Keratinocyte (primary cell): ENCODE measurements at regions not wholly inside any gene's neighbourhood (a gene's known extent, or its start where the extent isn't known, plus 50 kb on each side); places are given as distances from the start of the nearest gene placed in this dataset.

Experiments used
- DNase-seq: peaks from one replicate; pipeline ENCODE4 v3.0.0-alpha.2; 2011; ENCODE audit warnings: low read depth, missing footprints, low spot score
- FAIRE-seq: peaks from 2 replicates; lab custom pipeline; 2011; peaks lifted over from hg19 to GRCh38; lab: Jason Lieb, UNC
- H2AFZ ChIP-seq: 2 replicates; pipeline ENCODE4 v1.6.0; 2012; ENCODE audit warnings: low read length, control low read depth, inconsistent platforms; ENCODE audit not compliant: control insufficient read depth
- H3K27ac ChIP-seq: 2 replicates; pipeline ENCODE4 v1.5.1; 2011; ENCODE audit warnings: low read length; ENCODE audit not compliant: control insufficient read depth, insufficient read depth
- H3K27me3 ChIP-seq: 3 replicates; pipeline ENCODE4 v1.6.0; 2011; ENCODE audit warnings: low read length; ENCODE audit not compliant: control insufficient read depth, insufficient read depth; ENCODE audit errors: extremely low read depth
- H3K36me3 ChIP-seq, 2 experiments: 2 replicates in 1 of 2; 3 replicates in 1 of 2; pipeline ENCODE4 v1.5.1; 2011; ENCODE audit warnings: low read length in 2 of 2, mild to moderate bottlenecking in 1 of 2; ENCODE audit not compliant: control insufficient read depth in 2 of 2, insufficient read depth in 2 of 2; ENCODE audit errors: extremely low read depth in 1 of 2
- H3K4me1 ChIP-seq: 3 replicates; pipeline ENCODE4 v1.5.1; 2011; ENCODE audit warnings: low read length; ENCODE audit not compliant: control insufficient read depth, insufficient read depth; ENCODE audit errors: extremely low read depth
- H3K4me2 ChIP-seq: 3 replicates; pipeline ENCODE4 v1.6.0; 2011; ENCODE audit warnings: low read depth, low read length; ENCODE audit not compliant: control insufficient read depth, insufficient read depth; ENCODE audit errors: extremely low read depth
- H3K4me3 ChIP-seq, 3 experiments: fragments of 200-600 bp in 1 of 3; sonication (generic) in 1 of 3; 2 replicates in 2 of 3; 3 replicates in 1 of 3; pipeline ENCODE4 v1.5.1; 2011 to 2016; ENCODE audit warnings: low read length in 3 of 3, mild to moderate bottlenecking in 3 of 3, control low read depth in 2 of 3, inconsistent platforms in 1 of 3, low read depth in 1 of 3, mixed read lengths in 1 of 3, mixed run types in 1 of 3, moderate library complexity in 1 of 3; ENCODE audit not compliant: control insufficient read depth in 2 of 3, insufficient read depth in 2 of 3; ENCODE audit errors: extremely low read depth in 1 of 3
- H3K79me2 ChIP-seq: 2 replicates; pipeline ENCODE4 v1.6.0; 2012; ENCODE audit warnings: low read length; ENCODE audit not compliant: control insufficient read depth, insufficient read depth
- H3K9ac ChIP-seq: 3 replicates; pipeline ENCODE4 v1.6.0; 2011; ENCODE audit warnings: low read length; ENCODE audit not compliant: control insufficient read depth, insufficient read depth; ENCODE audit errors: extremely low read depth
- H3K9me1 ChIP-seq: 3 replicates; pipeline ENCODE4 v1.6.0; 2011; ENCODE audit warnings: low read length; ENCODE audit not compliant: control insufficient read depth, insufficient read depth; ENCODE audit errors: extremely low read depth
- H3K9me3 ChIP-seq: 2 replicates; pipeline ENCODE4 v1.5.1; 2012; ENCODE audit warnings: low read depth, low read length; ENCODE audit not compliant: control insufficient read depth
- H4K20me1 ChIP-seq: 3 replicates; pipeline ENCODE4 v1.6.0; 2011; ENCODE audit warnings: low read length; ENCODE audit not compliant: control insufficient read depth, insufficient read depth; ENCODE audit errors: extremely low read depth
- EZH2 ChIP-seq: IDR thresholded peaks from one replicate; pipeline ENCODE4 v1.6.1; 2012; ENCODE audit warnings: inconsistent platforms, mild to moderate bottlenecking, low read length, moderate library complexity
- dilution Hi-C: fragments of 300-500 bp; cut with MboI; formaldehyde crosslinking; loops from one replicate; pipeline ENCODE4 v1.7.0; 2020; ENCODE audit warnings: low sequenced_read_pairs; ENCODE audit not compliant: extremely low pct_ligation_motif_present
- TF ChIP-seq, protein P1 (sequence below), 3 experiments: IDR thresholded peaks in 1 of 3; conservative IDR thresholded peaks in 1 of 3; optimal IDR thresholded peaks in 1 of 3; 2 replicates in 2 of 3; 3 replicates in 1 of 3; pipeline versions ENCODE3 to v1.5.1; 2011; ENCODE audit warnings: low read length in 3 of 3, mild to moderate bottlenecking in 3 of 3, moderate library complexity in 2 of 3, control low read depth in 1 of 3, inconsistent platforms in 1 of 3; ENCODE audit not compliant: insufficient read depth in 2 of 3; ENCODE audit errors: extremely low read depth in 1 of 3

DNA sequence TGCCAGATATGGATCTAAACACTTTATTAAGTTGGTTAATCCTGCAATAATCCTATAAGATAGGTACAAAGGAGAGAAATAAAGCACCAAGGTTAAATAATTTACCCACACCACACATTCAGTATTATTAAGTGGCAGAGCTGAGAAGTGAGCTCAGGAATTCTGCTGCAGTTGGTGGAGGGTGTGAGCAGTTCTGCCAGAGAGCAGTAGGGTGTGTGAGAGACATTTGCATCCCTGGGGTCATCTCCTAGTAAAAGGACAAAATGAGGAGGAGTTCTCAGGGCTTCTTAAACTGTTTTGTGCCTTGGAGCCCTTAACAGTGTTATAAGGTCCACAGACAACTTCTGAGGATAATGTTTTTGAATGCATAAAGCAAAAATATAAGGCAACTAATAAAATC, 484.5 kb downstream of the TAFA4 start:
- no peak overlapping the region for H2AFZ ChIP-seq

DNA sequence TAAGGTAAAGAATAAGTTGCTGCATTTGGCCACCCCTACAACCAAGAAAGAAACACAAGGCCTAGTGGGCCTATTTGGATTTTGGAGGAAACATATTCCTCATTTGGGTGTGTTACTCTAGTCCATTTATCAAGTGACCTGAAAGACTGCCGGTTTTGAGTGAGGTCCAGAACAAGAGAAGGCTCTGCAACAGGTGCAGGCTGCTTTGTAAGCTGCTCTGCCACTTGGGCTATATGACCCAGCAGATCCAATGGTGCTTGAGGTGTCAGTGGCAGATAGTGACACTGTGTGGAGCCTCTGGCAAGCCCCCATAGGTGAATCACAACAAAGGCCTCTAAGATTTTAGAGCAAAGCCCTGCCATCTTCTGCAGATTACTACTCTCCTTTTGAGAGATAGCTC, 491.3 kb downstream of the TAFA4 start:
- H3K36me3 ChIP-seq: no peaks in the 10 kb centered on the region
- no peaks in the 10 kb centered on the region for H3K9me1 ChIP-seq
- no peaks in the 10 kb centered on the region for H3K79me2 ChIP-seq
- H3K4me3 ChIP-seq: no peak overlapping the region
- H3K4me1 ChIP-seq: no peaks in the 10 kb centered on the region
- FAIRE-seq (no peak), DNase-seq (no peak)
- no peak overlapping the region for H3K27ac ChIP-seq
- no peak overlapping the region for H2AFZ ChIP-seq
- dilution Hi-C loops: no loop called here
- H3K27me3 ChIP-seq: no peaks in the 10 kb centered on the region
- H3K9me3 ChIP-seq: peaks cover 3% of the 10 kb centered on the region
- TF ChIP-seq EZH2: no peak
- TF ChIP-seq, protein P1, sequence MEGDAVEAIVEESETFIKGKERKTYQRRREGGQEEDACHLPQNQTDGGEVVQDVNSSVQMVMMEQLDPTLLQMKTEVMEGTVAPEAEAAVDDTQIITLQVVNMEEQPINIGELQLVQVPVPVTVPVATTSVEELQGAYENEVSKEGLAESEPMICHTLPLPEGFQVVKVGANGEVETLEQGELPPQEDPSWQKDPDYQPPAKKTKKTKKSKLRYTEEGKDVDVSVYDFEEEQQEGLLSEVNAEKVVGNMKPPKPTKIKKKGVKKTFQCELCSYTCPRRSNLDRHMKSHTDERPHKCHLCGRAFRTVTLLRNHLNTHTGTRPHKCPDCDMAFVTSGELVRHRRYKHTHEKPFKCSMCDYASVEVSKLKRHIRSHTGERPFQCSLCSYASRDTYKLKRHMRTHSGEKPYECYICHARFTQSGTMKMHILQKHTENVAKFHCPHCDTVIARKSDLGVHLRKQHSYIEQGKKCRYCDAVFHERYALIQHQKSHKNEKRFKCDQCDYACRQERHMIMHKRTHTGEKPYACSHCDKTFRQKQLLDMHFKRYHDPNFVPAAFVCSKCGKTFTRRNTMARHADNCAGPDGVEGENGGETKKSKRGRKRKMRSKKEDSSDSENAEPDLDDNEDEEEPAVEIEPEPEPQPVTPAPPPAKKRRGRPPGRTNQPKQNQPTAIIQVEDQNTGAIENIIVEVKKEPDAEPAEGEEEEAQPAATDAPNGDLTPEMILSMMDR (optimal IDR thresholded peaks at IDR 0.05 in 1 of 3, IDR thresholded peaks at IDR 0.05 in 1 of 3, conservative IDR thresholded peaks at IDR 0.05 in 1 of 3; ENCODE audit: extremely low read depth in 1 of 3, insufficient read depth in 2 of 3, low read length in 3 of 3): no peak
- no peak overlapping the region for H3K9ac ChIP-seq
- no peaks in the 10 kb centered on the region for H4K20me1 ChIP-seq
- no peak overlapping the region for H3K4me2 ChIP-seq

More for the DNA sequence above, 484.5 kb downstream of the TAFA4 start:
- DNase-seq (no peak), FAIRE-seq (no peak)
- H3K9me3 ChIP-seq: no peaks in the 10 kb centered on the region
- no peaks in the 10 kb centered on the region for H3K9me1 ChIP-seq
- H3K4me1 ChIP-seq: no peaks in the 10 kb centered on the region
- no peak overlapping the region for H3K4me3 ChIP-seq
- no peak overlapping the region for H3K4me2 ChIP-seq
- dilution Hi-C loops: no loop called here
- H4K20me1 ChIP-seq: no peaks in the 10 kb centered on the region
- no peaks in the 10 kb centered on the region for H3K79me2 ChIP-seq
- H3K27ac ChIP-seq: no peak overlapping the region
- TF ChIP-seq EZH2: no peak
- TF ChIP-seq, protein P1 (optimal IDR thresholded peaks at IDR 0.05 in 1 of 3, IDR thresholded peaks at IDR 0.05 in 1 of 3, conservative IDR thresholded peaks at IDR 0.05 in 1 of 3; ENCODE audit: extremely low read depth in 1 of 3, insufficient read depth in 2 of 3, low read length in 3 of 3): no peak
- H3K9ac ChIP-seq: no peak overlapping the region
- no peaks in the 10 kb centered on the region for H3K36me3 ChIP-seq
- H3K27me3 ChIP-seq: no peaks in the 10 kb centered on the region
